ENCODE measurements at regions not wholly inside any gene's neighbourhood (a gene's known extent, or its start where the extent isn't known, plus 50 kb on each side); places are given as distances from the start of the nearest gene placed in this dataset.

- Histone ChIP-seq H4K20me1 (ENCODE audit: low read depth) (no peaks in the 10 kb centered on the region), H2AFZ (replicated peaks) (no peak overlapping the region), H3K4me2 (no peak overlapping the region), H3F3A (ENCODE audit: low read depth) (no peaks in the 10 kb centered on the region), H3K4me3 (no peak overlapping the region), H3K9me3 (ENCODE audit: low read depth) (no peaks in the 10 kb centered on the region), H3K4me1 (no peaks in the 10 kb centered on the region), H3K27ac (no peak overlapping the region), H3K27me3 (no peaks in the 10 kb centered on the region), H3K79me2 (ENCODE audit: low read depth) (no peaks in the 10 kb centered on the region), H3K9ac (no peak overlapping the region), H3K36me3 (no peaks in the 10 kb centered on the region)
- Mint-ChIP-seq H3K9me3 (no peaks in the 10 kb centered on the region), H3K4me1 (peaks cover 5% of the 10 kb centered on the region), H3K36me3 (no peaks in the 10 kb centered on the region), H3K27ac (no peak overlapping the region), H3K27me3 (ENCODE audit: insufficient read depth, low read depth) (no peaks in the 10 kb centered on the region), H3K4me3 (no peak overlapping the region)
- TF ChIP-seq CTCF (IDR thresholded peaks at IDR 0.05) (peak; percentile 95), EZH2 (IDR thresholded peaks at IDR 0.05) (no peak)
- DNase-seq (ENCODE audit: low spot score): peak; percentile 79
Observed at GRCh38 chr4:136864604-136865185, 667.6 kb downstream of the PCDH18 start.

DNA sequence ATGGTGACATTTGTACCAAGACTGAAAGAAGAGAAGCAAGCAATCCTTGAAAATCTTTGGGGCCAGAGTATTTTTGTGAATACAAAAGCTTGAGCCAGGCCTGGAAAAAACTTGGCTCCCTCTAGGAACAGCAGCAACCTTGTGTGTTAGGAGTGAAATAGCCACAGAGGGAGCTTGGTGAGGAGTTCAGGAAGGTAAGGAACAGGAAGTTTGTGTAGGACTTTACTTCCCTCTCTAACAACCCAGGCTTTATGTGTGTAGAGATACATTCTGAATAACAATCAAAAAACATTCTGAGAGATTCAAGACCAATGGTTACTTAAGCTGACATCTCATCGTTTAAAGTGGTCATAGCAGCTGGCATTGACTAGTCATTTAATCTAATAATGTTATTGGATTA is 668.5 kb downstream of the PCDH18 start:
- H3K9ac ChIP-seq: no peak overlapping the region
- Mint-ChIP-seq H3K4me1 (peaks cover 5% of the 10 kb centered on the region), H3K4me3 (no peak overlapping the region), H3K9me3 (no peaks in the 10 kb centered on the region), H3K36me3 (no peaks in the 10 kb centered on the region), H3K27ac (peak overlapping the region; percentile 79), H3K27me3 (ENCODE audit: insufficient read depth, low read depth) (no peaks in the 10 kb centered on the region)
- peak; percentile 9 for DNase-seq (ENCODE audit: low spot score)
- no peaks in the 10 kb centered on the region for H3K79me2 ChIP-seq (ENCODE audit: low read depth)
- H4K20me1 ChIP-seq (ENCODE audit: low read depth): no peaks in the 10 kb centered on the region
- H3K27me3 ChIP-seq: no peaks in the 10 kb centered on the region
- H3K4me3 ChIP-seq: no peak overlapping the region
- TF ChIP-seq EZH2phosphoT487 (IDR thresholded peaks at IDR 0.05) (no peak), EZH2 (IDR thresholded peaks at IDR 0.05) (no peak), CTCF (IDR thresholded peaks at IDR 0.05) (no peak)
- no peaks in the 10 kb centered on the region for H3F3A ChIP-seq (ENCODE audit: low read depth)
- H3K4me1 ChIP-seq: no peaks in the 10 kb centered on the region
- H3K27ac ChIP-seq: no peak overlapping the region
- H3K4me2 ChIP-seq: no peak overlapping the region
- no peaks in the 10 kb centered on the region for H3K9me3 ChIP-seq (ENCODE audit: low read depth)
- H3K36me3 ChIP-seq: no peaks in the 10 kb centered on the region
- H2AFZ ChIP-seq (replicated peaks): no peak overlapping the region

DNA sequence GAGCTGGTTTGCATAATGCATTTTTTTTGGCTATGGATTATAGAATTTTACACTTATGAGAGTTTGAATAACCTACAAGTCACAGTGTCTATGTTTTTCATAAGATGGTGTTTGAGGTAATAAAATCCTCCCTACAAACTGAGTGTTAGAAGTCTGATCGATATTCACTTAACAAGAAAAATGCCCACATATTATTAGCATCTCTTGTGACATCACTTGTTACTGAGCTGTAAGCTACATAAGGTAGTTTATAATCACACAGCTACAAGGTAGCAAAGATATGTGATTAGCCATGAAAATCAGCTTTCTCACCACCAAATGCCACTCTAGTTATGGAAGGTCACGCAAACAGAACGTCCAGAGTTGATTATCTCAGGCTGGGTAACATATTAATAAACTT is 669.6 kb downstream of the PCDH18 start:
- H3K27me3 ChIP-seq: no peaks in the 10 kb centered on the region
- no peak overlapping the region for H3K9ac ChIP-seq
- Mint-ChIP-seq H3K27ac (no peak overlapping the region), H3K4me3 (no peak overlapping the region), H3K36me3 (no peaks in the 10 kb centered on the region), H3K9me3 (no peaks in the 10 kb centered on the region), H3K4me1 (peaks cover 5% of the 10 kb centered on the region), H3K27me3 (ENCODE audit: insufficient read depth, low read depth) (no peaks in the 10 kb centered on the region)
- no peaks in the 10 kb centered on the region for H3K4me1 ChIP-seq
- H3K9me3 ChIP-seq (ENCODE audit: low read depth): no peaks in the 10 kb centered on the region
- no peaks in the 10 kb centered on the region for H3K79me2 ChIP-seq (ENCODE audit: low read depth)
- DNase-seq (ENCODE audit: low spot score): no peak
- no peak overlapping the region for H3K4me2 ChIP-seq
- no peaks in the 10 kb centered on the region for H4K20me1 ChIP-seq (ENCODE audit: low read depth)
- H3K4me3 ChIP-seq: no peak overlapping the region
- no peak for TF ChIP-seq EZH2phosphoT487 (IDR thresholded peaks at IDR 0.05)
- no peak for TF ChIP-seq CTCF (IDR thresholded peaks at IDR 0.05)
- no peak for TF ChIP-seq EZH2 (IDR thresholded peaks at IDR 0.05)
- H3F3A ChIP-seq (ENCODE audit: low read depth): no peaks in the 10 kb centered on the region
- H2AFZ ChIP-seq (replicated peaks): no peak overlapping the region
- H3K27ac ChIP-seq: no peak overlapping the region
- no peaks in the 10 kb centered on the region for H3K36me3 ChIP-seq
